PFSK-1 (cell line): ENCODE measurements at regions not wholly inside any gene's neighbourhood (a gene's known extent, or its start where the extent isn't known, plus 50 kb on each side); places are given as distances from the start of the nearest gene placed in this dataset.
A peak's percentile ranks its signal among the peaks of the same experiment; 100 is the strongest.

Experiments used
- FOXP2 ChIP-seq: optimal IDR thresholded peaks from 2 replicates; pipeline ENCODE3; 2011; ENCODE audit warnings: borderline replicate concordance, control low read depth, inconsistent platforms; ENCODE audit not compliant: insufficient read depth; ENCODE audit errors: extremely low read length, extremely low read depth
- POLR2AphosphoS5 ChIP-seq: IDR thresholded peaks from 2 replicates; pipeline ENCODE4 v1.6.1; 2012; ENCODE audit warnings: low read depth, mild to moderate bottlenecking, control low read depth, low read length, moderate library complexity
- SIN3A ChIP-seq: IDR thresholded peaks from 2 replicates; pipeline ENCODE4 v1.6.1; 2012; ENCODE audit warnings: mild to moderate bottlenecking, low read length, moderate library complexity, borderline replicate concordance; ENCODE audit not compliant: insufficient read depth
- TAF1 ChIP-seq: IDR thresholded peaks from 2 replicates; pipeline ENCODE4 v1.6.1; 2012; ENCODE audit warnings: low read length, control low read depth, borderline replicate concordance; ENCODE audit not compliant: insufficient read depth
- TF ChIP-seq, protein P1 (sequence below), 2 experiments: IDR thresholded peaks; 2 replicates each; pipeline versions ENCODE4 v1.6.1 to v1.8.0; 2011 to 2012; ENCODE audit warnings: low read depth in 2 of 2, low read length in 2 of 2, control low read depth in 1 of 2, inconsistent platforms in 1 of 2, mild to moderate bottlenecking in 1 of 2, moderate library complexity in 1 of 2; ENCODE audit not compliant: insufficient read depth in 1 of 2

DNA sequence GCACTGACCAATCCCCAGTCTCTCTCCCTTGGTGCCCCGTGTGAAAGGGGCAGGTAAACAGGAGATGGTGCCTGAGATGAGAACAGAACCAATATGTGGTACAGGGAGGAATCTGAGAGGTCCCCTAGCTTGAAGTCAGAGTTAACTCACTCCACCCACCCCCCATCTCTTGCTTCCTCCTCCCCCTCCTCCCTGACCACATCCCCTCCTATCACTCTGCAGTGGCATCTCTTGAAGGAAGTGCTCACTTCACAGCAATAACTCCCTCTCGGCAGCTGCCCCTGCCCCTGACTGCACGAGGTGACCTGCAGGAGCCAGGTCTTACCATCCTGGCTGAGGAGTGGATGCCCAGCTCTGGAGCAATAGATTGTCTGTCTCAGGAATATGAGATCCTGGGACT, 224.0 kb downstream of the GAS1 start:
- TF ChIP-seq SIN3A: no peak
- no peak for TF ChIP-seq POLR2AphosphoS5
- no peak for TF ChIP-seq FOXP2

DNA sequence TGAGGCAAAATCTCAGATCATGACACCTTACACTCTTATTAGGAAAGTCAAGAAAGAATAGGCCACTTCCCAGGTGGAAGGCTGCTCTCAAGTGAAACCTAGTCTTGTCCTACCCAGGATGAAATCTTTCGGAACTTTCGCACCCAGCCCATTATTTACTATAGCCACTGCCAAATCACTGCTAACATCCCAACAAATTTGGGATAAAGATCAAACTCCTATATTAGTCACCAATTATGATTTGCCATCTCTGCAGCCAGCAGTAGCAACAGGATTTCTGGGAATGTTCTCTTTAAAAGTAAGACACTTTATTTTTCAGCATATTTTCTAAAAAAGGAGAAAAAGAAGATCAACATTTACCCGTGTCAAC, 224.6 kb downstream of the GAS1 start:
- TF ChIP-seq POLR2AphosphoS5: no peak
- TF ChIP-seq TAF1: no peak
- no peak for TF ChIP-seq FOXP2
- TF ChIP-seq, protein P1, sequence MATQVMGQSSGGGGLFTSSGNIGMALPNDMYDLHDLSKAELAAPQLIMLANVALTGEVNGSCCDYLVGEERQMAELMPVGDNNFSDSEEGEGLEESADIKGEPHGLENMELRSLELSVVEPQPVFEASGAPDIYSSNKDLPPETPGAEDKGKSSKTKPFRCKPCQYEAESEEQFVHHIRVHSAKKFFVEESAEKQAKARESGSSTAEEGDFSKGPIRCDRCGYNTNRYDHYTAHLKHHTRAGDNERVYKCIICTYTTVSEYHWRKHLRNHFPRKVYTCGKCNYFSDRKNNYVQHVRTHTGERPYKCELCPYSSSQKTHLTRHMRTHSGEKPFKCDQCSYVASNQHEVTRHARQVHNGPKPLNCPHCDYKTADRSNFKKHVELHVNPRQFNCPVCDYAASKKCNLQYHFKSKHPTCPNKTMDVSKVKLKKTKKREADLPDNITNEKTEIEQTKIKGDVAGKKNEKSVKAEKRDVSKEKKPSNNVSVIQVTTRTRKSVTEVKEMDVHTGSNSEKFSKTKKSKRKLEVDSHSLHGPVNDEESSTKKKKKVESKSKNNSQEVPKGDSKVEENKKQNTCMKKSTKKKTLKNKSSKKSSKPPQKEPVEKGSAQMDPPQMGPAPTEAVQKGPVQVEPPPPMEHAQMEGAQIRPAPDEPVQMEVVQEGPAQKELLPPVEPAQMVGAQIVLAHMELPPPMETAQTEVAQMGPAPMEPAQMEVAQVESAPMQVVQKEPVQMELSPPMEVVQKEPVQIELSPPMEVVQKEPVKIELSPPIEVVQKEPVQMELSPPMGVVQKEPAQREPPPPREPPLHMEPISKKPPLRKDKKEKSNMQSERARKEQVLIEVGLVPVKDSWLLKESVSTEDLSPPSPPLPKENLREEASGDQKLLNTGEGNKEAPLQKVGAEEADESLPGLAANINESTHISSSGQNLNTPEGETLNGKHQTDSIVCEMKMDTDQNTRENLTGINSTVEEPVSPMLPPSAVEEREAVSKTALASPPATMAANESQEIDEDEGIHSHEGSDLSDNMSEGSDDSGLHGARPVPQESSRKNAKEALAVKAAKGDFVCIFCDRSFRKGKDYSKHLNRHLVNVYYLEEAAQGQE (IDR thresholded peaks at IDR 0.05; ENCODE audit: insufficient read depth in 1 of 2, low read depth in 2 of 2, low read length in 2 of 2): no peak
- no peak for TF ChIP-seq SIN3A

DNA sequence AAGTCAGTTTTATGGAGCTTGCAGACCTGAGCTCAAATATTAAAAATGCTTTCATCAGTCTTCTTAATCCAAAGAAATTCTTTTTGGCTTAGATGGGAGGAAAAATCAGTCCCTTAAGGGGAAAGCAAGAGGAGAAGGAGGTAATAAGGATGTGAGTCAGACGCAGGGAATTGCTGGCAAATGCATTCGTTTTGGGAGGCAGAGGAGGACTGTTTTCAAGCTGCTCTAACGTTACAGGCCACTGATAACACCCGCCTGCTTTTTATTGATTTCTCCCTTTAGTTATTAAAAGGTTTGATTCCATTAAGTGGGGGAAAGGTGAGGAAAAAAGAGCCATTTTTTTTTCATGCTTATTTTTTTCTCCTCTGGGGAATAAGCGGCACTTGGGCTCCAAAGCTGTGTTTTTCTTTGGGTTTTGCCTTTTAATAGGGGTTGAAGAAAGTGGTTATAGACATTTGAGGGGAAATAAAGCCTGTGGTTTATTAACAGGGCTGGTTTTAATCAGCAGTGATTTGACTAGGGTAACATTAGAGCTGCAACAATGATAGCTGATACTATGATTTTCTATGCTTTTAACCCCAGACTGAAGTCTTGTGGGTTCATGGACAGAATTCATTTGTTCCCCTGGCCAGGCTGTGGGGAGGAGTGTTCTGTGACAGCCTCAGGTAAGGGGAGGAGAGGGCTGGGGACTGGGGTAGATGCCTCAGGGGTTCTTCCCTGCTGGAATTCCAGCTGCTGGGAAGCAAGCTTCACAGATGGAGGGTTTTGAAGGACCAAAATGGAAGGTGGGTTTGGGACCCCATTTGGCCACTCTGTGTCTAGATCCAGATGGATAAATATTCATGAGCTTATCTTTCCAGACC, 225.2 kb downstream of the GAS1 start:
- TF ChIP-seq, protein P1 (IDR thresholded peaks at IDR 0.05; ENCODE audit: insufficient read depth in 1 of 2, low read depth in 2 of 2, low read length in 2 of 2): peak in 1 of 2 experiments; percentile 48; a peak in 1 of 4 replicates
- TF ChIP-seq POLR2AphosphoS5 (no peak), TAF1 (no peak), FOXP2 (no peak)

DNA sequence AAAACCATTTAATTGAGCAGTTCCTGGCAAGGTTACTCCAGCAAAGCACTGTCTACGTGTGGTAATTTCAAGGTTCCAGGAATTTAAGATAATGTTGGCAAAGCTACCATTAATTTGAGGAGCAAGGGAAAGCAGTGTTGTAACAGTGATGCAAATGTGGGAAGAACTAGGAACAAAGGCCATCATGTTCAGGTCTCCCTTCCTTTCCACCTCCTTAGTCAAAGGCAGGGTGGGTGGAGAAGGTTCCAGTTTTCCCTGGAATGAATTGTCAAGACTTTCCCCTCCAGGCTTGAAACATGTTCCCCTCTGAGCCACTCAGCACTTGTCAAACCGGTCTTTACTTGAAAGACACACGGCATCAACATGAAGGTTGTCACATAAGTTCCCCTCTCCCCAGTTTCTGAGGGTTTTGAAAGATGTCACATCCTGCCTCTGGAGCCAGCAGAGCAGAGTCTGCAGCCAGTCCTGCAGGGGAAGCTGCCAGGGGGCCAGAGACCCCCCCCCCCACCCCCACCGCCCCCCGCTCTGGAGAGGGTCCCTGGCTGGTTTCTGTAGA, 226.0 kb downstream of the GAS1 start:
- TF ChIP-seq POLR2AphosphoS5: no peak
- TF ChIP-seq SIN3A: no peak
- TF ChIP-seq, protein P1 (IDR thresholded peaks at IDR 0.05; ENCODE audit: insufficient read depth in 1 of 2, low read depth in 2 of 2, low read length in 2 of 2): no peak
- TF ChIP-seq FOXP2: no peak
- no peak for TF ChIP-seq TAF1

DNA sequence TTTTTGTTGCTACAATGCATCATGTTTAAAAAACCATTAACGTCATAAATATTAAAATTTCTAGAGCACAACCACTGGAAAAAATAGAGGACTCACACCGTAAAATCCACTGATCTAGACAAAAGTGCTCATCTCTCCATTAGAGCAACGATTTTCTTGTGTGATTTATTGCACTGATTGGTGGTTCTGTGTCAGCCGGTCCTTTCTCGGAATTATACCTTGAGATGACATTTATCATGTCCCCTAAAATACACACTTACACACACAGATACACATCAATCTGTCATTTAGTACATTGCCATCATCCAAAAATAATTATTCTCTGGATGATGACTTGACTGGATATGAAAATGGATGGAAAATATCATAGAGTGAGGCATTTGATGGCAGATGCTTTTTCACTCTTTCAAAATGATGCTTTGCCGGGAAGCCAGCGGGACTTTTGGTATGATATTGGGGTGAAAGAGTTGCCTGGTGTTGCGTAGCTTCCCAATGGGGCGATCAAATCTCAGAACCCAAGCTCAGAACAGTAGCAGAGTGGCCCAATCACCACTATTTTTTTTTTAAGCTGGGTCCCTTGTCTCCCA, 226.6 kb downstream of the GAS1 start:
- TF ChIP-seq POLR2AphosphoS5 (no peak), SIN3A (no peak), FOXP2 (no peak), TAF1 (no peak)
- TF ChIP-seq, protein P1 (IDR thresholded peaks at IDR 0.05; ENCODE audit: insufficient read depth in 1 of 2, low read depth in 2 of 2, low read length in 2 of 2): no peak
